ENCODE measurements at regions not wholly inside any gene's neighbourhood (a gene's known extent, or its start where the extent isn't known, plus 50 kb on each side); places are given as distances from the start of the nearest gene placed in this dataset.

- Histone ChIP-seq H2AFZ (ENCODE audit: low read length) (no peak overlapping the region), H3K4me1 (replicated peaks in 1 of 4; ENCODE audit: control insufficient read depth in 3 of 4, insufficient read depth in 4 of 4, low read length in 3 of 4) (peaks cover 0 to 10% (median 6%) of the 10 kb centered on the region in 4 experiments; a peak in 5 of 7 replicates), H4K20me1 (replicated peaks in 1 of 2; ENCODE audit: control insufficient read depth in 1 of 2, insufficient read depth in 2 of 2, low read length in 2 of 2) (no peaks in the 10 kb centered on the region), H4K91ac (replicated peaks; ENCODE audit: insufficient read length, low read length) (no peak overlapping the region), H3K56ac (replicated peaks; ENCODE audit: insufficient read length, low read depth, low read length) (no peak overlapping the region), H3K9ac (replicated peaks in 1 of 4; ENCODE audit: extremely low read depth in 1 of 4, low read depth in 3 of 4, low read length in 3 of 4) (no peak overlapping the region), H3K4me3 (ENCODE audit: extremely low read depth in 1 of 4, insufficient read depth in 2 of 4, low read depth in 3 of 4, low read length in 4 of 4) (no peak overlapping the region), H3K79me2 (ENCODE audit: control insufficient read depth in 1 of 2, insufficient read depth in 2 of 2, low read length in 2 of 2) (no peaks in the 10 kb centered on the region), H2AK5ac (ENCODE audit: low read depth, low read length) (no peak overlapping the region), H3K4me2 (ENCODE audit: insufficient read depth in 1 of 2, low read depth in 2 of 2, low read length in 2 of 2) (no peak overlapping the region), H3K23me2 (ENCODE audit: low read depth, low read length) (no peaks in the 10 kb centered on the region), H3K79me1 (ENCODE audit: low read depth, low read length) (no peaks in the 10 kb centered on the region; the same call in 1 of the 2 replicates), H3K14ac (ENCODE audit: insufficient read length) (no peak overlapping the region), H3K36me3 (ENCODE audit: control insufficient read depth in 2 of 4, insufficient read depth in 4 of 4, low read length in 3 of 4) (no peaks in the 10 kb centered on the region), H2BK12ac (ENCODE audit: low read depth, low read length) (no peak overlapping the region), H2BK15ac (ENCODE audit: low read length) (no peak overlapping the region), H3K9me3 (ENCODE audit: insufficient read depth in 2 of 2, low read depth in 1 of 2, low read length in 1 of 2) (no peaks in the 10 kb centered on the region), H3K18ac (ENCODE audit: extremely low read depth, low read length) (no peak overlapping the region), H4K8ac (ENCODE audit: extremely low read depth, insufficient read depth, low read length) (no peak overlapping the region), H4K5ac (ENCODE audit: insufficient read length, low read depth, low read length) (no peak overlapping the region), H3K27me3 (replicated peaks in 1 of 4; ENCODE audit: control insufficient read depth in 3 of 4, extremely low read depth in 1 of 4, insufficient read depth in 3 of 4, low read length in 3 of 4) (peaks cover 0 to 5% (median under 1%) of the 10 kb centered on the region in 4 experiments; a peak in 3 of 7 replicates), H3K23ac (ENCODE audit: insufficient read length) (no peak overlapping the region), H3K4ac (replicated peaks; ENCODE audit: insufficient read length, low read depth, low read length) (no peak overlapping the region), H2BK20ac (ENCODE audit: low read length) (no peak overlapping the region), H2BK5ac (ENCODE audit: low read depth, low read length) (no peak overlapping the region), H2BK120ac (replicated peaks; ENCODE audit: low read depth, low read length) (no peak overlapping the region), H3K27ac (ENCODE audit: low read depth, low read length) (no peak overlapping the region)
- WGBS, 2 experiments (ENCODE audit: extremely low coverage in 1 of 2, insufficient coverage in 1 of 2, insufficient read length in 1 of 2, insufficient replicate concordance in 2 of 2, low coverage in 1 of 2, low lambda C conversion rate in 2 of 2, missing lambda C conversion rate in 1 of 2), result 86% methylated on average over 32 of the region's 35 CpGs; no CpG with 5 or more reads in 1 of the 2 experiments
- DNase-seq (ENCODE audit: low read depth in 1 of 2, low spot score in 2 of 2), result no peak
- no peak for FAIRE-seq
- ChIA-PET POLR2A (ENCODE audit: partially characterized antibody) (no interaction called here), CTCF (ENCODE audit: partially characterized antibody) (no interaction called here)
- no peak for TF ChIP-seq TAF7 (optimal IDR thresholded peaks at IDR 0.05; ENCODE audit: borderline replicate concordance, low read depth, low read length)
- TF ChIP-seq SRF (IDR thresholded peaks at IDR 0.05; ENCODE audit: low read depth, low read length), result no peak
- TF ChIP-seq KDM4A (IDR thresholded peaks at IDR 0.05; ENCODE audit: low read depth, low read length, severe bottlenecking), result no peak
- TF ChIP-seq E2F6 (IDR thresholded peaks at IDR 0.05), result no peak
- no peak for TF ChIP-seq SAP30 (IDR thresholded peaks at IDR 0.05; ENCODE audit: insufficient read depth, insufficient replicate concordance, low read length)
- no peak for TF ChIP-seq MAFK (IDR thresholded peaks at IDR 0.05; ENCODE audit: low read depth, low read length)
- no peak for TF ChIP-seq SP2 (IDR thresholded peaks at IDR 0.05; ENCODE audit: low read length)
- no peak for TF ChIP-seq RXRA (IDR thresholded peaks at IDR 0.05; ENCODE audit: insufficient read depth, low read depth, low read length)
- no peak for TF ChIP-seq RFX5 (IDR thresholded peaks at IDR 0.05; ENCODE audit: borderline replicate concordance, low read depth, low read length)
- TF ChIP-seq TEAD4 (IDR thresholded peaks at IDR 0.05; ENCODE audit: low read depth, low read length), result no peak
- TF ChIP-seq BACH1 (IDR thresholded peaks at IDR 0.05; ENCODE audit: low read length), result no peak
- TF ChIP-seq KDM1A (IDR thresholded peaks at IDR 0.05; ENCODE audit: borderline replicate concordance, low read length), result no peak
- TF ChIP-seq JUN (IDR thresholded peaks at IDR 0.05; ENCODE audit: low read depth, low read length), result no peak
- no peak for TF ChIP-seq JUND (IDR thresholded peaks at IDR 0.05; ENCODE audit: low read length)
- TF ChIP-seq POLR2AphosphoS5 (IDR thresholded peaks at IDR 0.05; ENCODE audit: low read depth, low read length), result no peak
These were observed 174.4 kb downstream of the TMEM18 start for GRCh38 chr2:502831-503230.
